DND-41 (cell line): ENCODE measurements at regions not wholly inside any gene's neighbourhood (a gene's known extent, or its start where the extent isn't known, plus 50 kb on each side); places are given as distances from the start of the nearest gene placed in this dataset.
"Not testable (repeated sequence)": the region's sequence is repeated elsewhere in the genome, so short reads cannot be mapped to it uniquely, and the experiment has no call there.

Experiments
- ATAC-seq: fragments of 200-7000 bp; cut with Tn5 transposase; 3 replicates; pipeline ENCODE4 v1.9.1; 2021; ENCODE audit warnings: low read depth; ENCODE audit not compliant: insufficient read depth
- DNase-seq: peaks from one replicate; pipeline ENCODE4 v3.0.0-alpha.2; 2020
- H2AFZ ChIP-seq: 2 replicates; pipeline ENCODE4 v1.6.0; 2012; ENCODE audit warnings: low read depth, low read length
- H3K27ac ChIP-seq: 2 replicates; pipeline ENCODE4 v1.5.1; 2012; ENCODE audit warnings: low read length, inconsistent platforms
- H3K27me3 ChIP-seq: fragments of 200-600 bp; sonication (generic); 2 replicates; pipeline ENCODE4 v1.6.0; 2012; ENCODE audit warnings: low read length, mild to moderate bottlenecking, inconsistent platforms; ENCODE audit not compliant: insufficient read depth, poor library complexity
- H3K36me3 ChIP-seq: 2 replicates; pipeline ENCODE4 v1.5.1; 2012; ENCODE audit warnings: low read length, inconsistent platforms; ENCODE audit not compliant: insufficient read depth
- H3K4me1 ChIP-seq: 2 replicates; pipeline ENCODE4 v1.5.1; 2012; ENCODE audit warnings: mild to moderate bottlenecking, low read length; ENCODE audit not compliant: insufficient read depth
- H3K4me2 ChIP-seq: 2 replicates; pipeline ENCODE4 v1.6.0; 2012; ENCODE audit warnings: mild to moderate bottlenecking, moderate library complexity, low read length, inconsistent platforms; ENCODE audit not compliant: insufficient read depth
- H3K4me3 ChIP-seq, 2 experiments: fragments of 200-600 bp in 1 of 2; shearing (Covaris generic) in 1 of 2; 2 replicates each; pipeline ENCODE4 v1.5.1; 2012 to 2016; ENCODE audit warnings: inconsistent platforms in 2 of 2, low read length in 2 of 2, mild to moderate bottlenecking in 2 of 2, low read depth in 1 of 2, moderate library complexity in 1 of 2
- H3K79me2 ChIP-seq: 2 replicates; pipeline ENCODE4 v1.6.0; 2012; ENCODE audit warnings: low read length, inconsistent platforms; ENCODE audit not compliant: insufficient read depth
- H3K9ac ChIP-seq: 2 replicates; pipeline ENCODE4 v1.6.0; 2012; ENCODE audit warnings: low read depth, mild to moderate bottlenecking, inconsistent platforms, low read length, moderate library complexity
- H3K9me3 ChIP-seq: 2 replicates; pipeline ENCODE4 v1.5.1; 2012; ENCODE audit warnings: low read length, moderate library complexity, mild to moderate bottlenecking, inconsistent platforms; ENCODE audit not compliant: insufficient read depth, severe bottlenecking
- H4K20me1 ChIP-seq: 2 replicates; pipeline ENCODE4 v1.6.0; 2012; ENCODE audit warnings: low read length; ENCODE audit not compliant: insufficient read depth
- CTCF ChIP-seq: IDR thresholded peaks from 2 replicates; pipeline ENCODE4 v1.5.1; 2012; ENCODE audit warnings: borderline replicate concordance, low read length, moderate library complexity, mild to moderate bottlenecking; ENCODE audit not compliant: poor library complexity, severe bottlenecking; ENCODE audit errors: extremely low read depth
- EZH2 ChIP-seq: IDR thresholded peaks from 3 replicates; pipeline ENCODE4 v1.6.1; 2012; ENCODE audit warnings: borderline replicate concordance, low read depth, mild to moderate bottlenecking, moderate library complexity, low read length, inconsistent platforms; ENCODE audit not compliant: severe bottlenecking

DNA sequence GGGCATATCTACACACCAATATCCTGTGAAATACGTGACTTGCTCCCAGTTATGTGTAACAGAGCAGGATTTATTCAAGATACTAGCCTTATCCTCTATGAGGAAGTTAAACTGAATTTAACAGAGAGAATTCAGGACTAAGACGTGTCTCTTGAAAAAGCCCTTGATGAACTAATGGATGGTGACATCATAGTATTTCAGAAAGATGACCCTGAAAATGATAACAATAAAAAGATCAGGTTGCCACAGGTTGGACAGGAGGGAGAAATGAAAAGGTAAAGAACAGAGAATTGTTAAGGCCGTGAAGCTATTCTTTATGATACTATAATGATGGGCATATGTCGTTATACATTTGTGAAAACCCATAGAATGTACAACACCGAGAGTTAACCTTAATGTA, 56.2 kb upstream of the EFNA5 start:
- ATAC-seq: no peak
- peaks cover 2% of the 10 kb centered on the region for H3K9me3 ChIP-seq
- H3K4me3 ChIP-seq: no peak overlapping the region

DNA sequence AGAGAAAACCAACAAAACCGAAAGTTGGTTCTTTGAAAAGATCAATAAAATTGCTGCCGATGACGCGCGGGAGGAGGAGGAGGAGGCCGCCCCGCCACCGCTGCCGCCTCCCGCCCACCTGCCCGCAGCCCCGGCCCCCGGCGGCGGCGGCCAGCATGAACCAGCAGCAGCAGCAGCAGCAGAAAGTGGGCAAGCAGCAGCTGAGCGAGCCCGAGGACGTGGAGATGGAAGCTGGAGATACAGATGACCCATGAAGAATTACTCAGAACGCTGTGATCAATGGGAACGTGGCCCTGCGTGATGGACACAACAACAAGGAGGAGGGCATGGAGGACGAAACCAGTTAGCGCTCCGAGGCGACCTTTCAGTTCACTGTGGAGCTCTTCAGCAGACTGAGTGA, 53.9 kb upstream of the EFNA5 start:
- no peaks in the 10 kb centered on the region for H3K27me3 ChIP-seq
- no peak overlapping the region for H2AFZ ChIP-seq
- peaks cover 9% of the 10 kb centered on the region for H3K9me3 ChIP-seq
- no peak for TF ChIP-seq CTCF
- no peak for TF ChIP-seq EZH2
- no peaks in the 10 kb centered on the region for H3K79me2 ChIP-seq
- no peak overlapping the region for H3K4me3 ChIP-seq
- no peaks in the 10 kb centered on the region for H3K36me3 ChIP-seq
- H3K4me2 ChIP-seq: no peak overlapping the region
- no peak for ATAC-seq
- H3K9ac ChIP-seq: no peak overlapping the region
- no peaks in the 10 kb centered on the region for H3K4me1 ChIP-seq
- DNase-seq: no peak
- no peak overlapping the region for H3K27ac ChIP-seq
- no peaks in the 10 kb centered on the region for H4K20me1 ChIP-seq

More for the DNA sequence above, 56.2 kb upstream of the EFNA5 start:
- no peak overlapping the region for H3K9ac ChIP-seq
- no peaks in the 10 kb centered on the region for H3K36me3 ChIP-seq
- H3K27ac ChIP-seq: no peak overlapping the region
- H4K20me1 ChIP-seq: no peaks in the 10 kb centered on the region
- H3K79me2 ChIP-seq: no peaks in the 10 kb centered on the region
- no peak for DNase-seq
- no peak for TF ChIP-seq EZH2
- no peak for TF ChIP-seq CTCF
- no peak overlapping the region for H3K4me2 ChIP-seq
- H3K27me3 ChIP-seq: no peaks in the 10 kb centered on the region
- no peaks in the 10 kb centered on the region for H3K4me1 ChIP-seq
- no peak overlapping the region for H2AFZ ChIP-seq

DNA sequence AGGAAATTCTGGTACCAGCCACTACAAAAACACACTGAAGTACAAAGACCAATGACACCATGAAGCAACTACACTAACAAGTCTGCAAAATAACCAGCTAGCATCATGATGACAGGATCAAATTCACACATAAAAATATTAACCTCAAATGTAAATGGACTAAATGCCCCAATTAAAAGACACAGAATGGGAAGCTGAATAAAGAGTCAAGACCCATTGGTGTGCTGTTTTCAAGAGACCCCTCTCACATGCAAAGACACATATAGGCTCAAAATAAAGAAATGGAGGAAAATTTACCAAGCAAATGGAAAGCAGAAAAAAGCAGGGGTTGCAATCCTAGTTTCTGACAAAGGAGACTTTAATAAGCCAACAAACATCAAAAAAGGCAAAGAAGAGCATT, 50.5 kb upstream of the EFNA5 start:
- H4K20me1 ChIP-seq, H3K4me2 ChIP-seq, H3K79me2 ChIP-seq, H3K9ac ChIP-seq, H3K27me3 ChIP-seq, H2AFZ ChIP-seq, DNase-seq, H3K4me1 ChIP-seq, H3K27ac ChIP-seq, H3K9me3 ChIP-seq, H3K4me3 ChIP-seq, H3K36me3 ChIP-seq, ATAC-seq: not testable (repeated sequence)
